Superior temporal gyrus (tissue), 1 donor: ENCODE measurements at regions not wholly inside any gene's neighbourhood (a gene's known extent, or its start where the extent isn't known, plus 50 kb on each side); places are given as distances from the start of the nearest gene placed in this dataset.

Source experiments
- DNase-seq: peaks from one replicate; pipeline ENCODE4 v3.0.0-alpha.2; 2016; ENCODE audit errors: extremely low spot score

DNA sequence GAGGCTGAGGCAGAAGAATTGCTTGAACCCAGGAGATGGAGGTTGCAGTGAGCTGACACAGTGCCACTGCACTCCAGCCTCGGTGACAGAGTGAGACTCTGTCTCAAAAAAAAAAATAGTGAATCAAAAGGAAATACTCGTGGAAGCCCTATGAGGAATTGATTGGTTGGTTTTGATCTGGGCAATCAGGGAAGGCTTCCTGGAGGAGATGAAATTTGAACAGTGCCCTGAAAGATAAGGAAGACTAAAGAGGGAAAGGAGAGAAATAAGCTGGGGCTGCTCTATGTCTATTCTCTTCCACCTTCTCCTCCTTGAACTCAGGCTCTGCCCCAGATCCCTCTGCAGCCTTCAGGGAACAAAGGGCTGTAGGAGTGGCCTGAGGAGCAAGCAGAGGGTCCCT, 54.1 kb downstream of the IRF2BPL start:
- DNase-seq, result no peak

DNA sequence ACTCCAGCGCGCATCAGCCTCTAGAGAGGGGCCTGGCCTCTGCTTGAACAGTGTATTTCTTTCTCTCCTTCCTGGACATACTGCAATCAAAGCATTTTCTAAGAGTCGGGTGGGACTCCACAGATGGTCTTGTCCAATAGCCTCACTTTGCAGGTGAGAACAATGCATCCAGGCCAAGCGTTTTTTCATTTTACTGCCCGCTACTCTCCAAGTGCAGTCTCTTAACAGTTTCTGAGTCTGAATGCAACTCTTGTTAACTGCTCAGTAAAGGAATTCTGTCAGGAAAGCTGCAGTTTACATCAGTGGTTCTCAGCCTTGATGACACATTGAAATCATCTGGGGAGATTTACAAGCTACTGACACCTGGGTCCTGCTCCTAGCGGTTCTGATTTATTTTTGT, 57.0 kb downstream of the IRF2BPL start:
- DNase-seq, result no peak

DNA sequence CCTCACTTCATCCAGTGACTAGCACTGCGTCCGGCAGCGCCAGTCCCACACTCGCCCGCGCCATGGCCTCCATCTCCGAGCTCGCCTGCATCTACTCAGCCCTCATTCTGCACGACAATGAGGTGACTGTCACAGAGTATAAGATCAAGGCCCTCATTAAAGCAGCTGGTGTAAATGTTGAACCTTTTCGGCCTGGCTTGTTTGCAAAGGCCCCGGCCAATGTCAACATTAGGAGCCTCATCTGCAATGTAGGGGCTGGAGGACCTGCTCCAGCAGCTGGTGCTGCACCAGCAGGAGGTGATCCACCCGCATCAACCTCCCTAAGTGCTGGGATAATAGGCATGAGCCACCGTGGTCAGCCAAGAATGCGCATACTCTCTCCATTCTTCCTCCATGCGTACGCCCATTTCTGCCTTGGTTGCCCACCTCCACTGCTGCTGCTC, 59.9 kb downstream of the IRF2BPL start:
- DNase-seq, result no peak

DNA sequence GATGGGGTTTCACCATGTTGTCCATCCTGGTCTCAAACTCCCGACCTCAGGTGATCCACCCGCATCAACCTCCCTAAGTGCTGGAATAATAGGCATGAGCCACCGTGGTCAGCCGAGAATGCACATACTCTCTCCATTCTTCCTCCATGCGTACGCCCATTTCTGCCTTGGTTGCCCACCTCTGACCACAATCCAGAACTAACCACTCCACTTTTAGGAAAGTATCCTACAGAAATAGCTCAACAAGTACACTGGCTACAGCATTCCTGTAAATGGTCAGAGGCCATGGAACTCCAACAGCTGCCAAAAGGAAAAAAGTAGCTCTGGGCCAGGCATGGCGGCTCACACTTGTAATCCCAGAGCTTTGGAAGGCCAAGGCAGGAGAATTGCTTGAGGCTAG, 60.7 kb downstream of the IRF2BPL start:
- no peak for DNase-seq

DNA sequence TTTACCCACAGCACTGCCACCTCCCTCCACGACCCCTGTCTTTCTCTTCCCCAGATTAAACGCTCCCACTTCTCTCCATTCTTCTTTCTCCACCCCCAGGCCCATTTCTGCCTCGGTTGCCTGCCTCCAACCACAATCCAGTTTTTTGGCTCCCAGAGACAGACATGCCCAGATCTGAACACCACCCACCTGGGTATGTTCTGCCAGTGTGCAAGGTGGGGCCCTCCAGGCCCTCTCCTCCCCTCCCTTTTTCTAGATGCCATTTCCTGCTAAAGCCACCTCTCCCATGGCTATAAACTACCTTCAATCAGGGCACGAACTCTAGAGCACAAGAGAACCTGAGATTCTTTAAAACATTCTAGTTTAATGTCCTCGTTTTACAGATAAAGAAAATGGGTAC, 63.3 kb downstream of the IRF2BPL start:
- DNase-seq, result no peak

DNA sequence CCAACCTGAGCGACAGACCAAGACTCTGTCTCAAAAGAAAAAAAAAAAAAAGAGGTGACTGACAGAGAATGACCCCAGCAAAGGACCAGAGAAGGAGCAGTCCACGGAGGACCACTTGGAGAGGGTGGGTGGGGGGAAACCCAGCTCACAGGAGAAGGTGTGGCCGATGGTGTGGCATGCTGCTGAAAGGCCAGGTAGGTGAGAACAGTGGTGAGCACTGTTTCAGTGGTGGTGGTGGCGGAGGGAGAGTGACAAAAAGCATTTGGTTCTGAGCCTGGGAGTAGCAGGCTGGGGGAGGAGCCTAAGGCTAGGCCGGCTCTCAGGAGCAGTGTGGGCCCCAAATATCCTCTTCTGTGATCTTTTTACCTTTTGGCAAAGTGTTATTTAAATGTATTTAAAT, 63.8 kb downstream of the IRF2BPL start:
- no peak for DNase-seq

DNA sequence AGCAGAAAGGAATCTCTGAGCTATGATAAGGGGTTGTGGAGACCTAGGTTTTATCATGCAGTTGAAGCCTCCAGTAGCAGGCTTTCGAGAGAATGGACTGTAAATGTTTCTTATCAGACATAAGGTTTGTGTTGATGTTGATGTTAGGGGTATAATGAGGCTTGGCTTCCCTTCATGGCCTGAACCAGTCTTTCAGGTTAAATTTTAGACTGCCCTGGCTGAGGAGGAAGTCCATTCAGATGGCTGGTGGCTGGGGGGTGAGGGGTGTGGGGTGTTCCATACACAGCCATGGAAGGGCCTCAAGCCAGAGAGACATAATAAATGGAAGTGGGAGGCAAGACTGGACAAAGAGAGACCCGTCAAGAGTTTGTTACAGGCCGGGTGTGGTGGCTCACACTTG, 65.1 kb downstream of the IRF2BPL start:
- DNase-seq, result no peak

DNA sequence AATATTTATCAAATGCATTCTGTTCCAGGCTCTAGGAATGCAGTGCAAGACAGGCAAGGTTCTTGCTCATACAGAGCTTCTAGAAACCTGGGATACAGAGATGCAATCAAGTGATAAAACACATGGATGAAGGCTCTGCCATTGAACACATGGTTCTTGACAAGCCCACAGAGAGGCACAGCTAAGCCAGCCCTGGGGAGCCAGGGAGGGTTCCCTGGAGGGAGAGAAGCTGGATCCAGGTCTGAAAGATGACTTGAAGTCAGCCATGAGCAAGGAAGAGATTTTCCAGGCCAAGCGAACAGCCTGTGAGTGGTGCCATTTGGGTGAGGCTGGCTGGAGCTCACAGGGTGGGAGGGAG, 66.2 kb downstream of the IRF2BPL start:
- DNase-seq, result no peak

DNA sequence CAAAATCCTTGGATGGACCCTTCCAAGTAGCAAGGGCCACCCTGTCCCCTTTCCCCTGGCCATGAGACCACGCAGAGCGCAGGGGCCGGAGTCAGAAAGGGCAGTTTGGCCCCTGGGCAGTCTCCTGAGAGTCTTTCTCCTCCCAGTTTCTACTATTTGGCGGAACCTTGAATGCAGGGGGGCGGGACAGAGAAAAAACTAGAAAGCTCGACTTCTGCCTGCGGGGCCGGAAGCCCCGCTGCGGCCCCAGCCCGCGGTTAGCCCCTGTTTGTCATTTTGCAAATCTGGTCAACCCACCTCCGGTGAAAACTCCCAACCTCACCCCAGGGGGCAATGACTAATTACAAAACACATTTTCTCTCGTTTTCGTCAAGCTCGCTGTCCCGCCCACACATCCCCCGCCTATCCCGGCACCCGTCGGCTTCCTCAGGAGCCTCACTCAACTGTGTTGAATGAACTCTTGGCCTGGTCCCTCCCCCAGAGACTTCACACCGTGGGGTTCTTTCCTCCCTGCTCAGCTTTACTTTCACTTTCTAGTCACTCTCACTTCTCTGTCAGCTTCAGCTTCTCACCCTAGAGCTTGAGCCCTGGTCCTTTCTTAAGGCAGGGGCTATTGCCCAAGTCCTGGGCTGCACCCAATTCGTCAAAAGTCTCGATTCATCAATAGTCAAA, 66.7 kb downstream of the IRF2BPL start:
- DNase-seq, result peak; percentile 71

DNA sequence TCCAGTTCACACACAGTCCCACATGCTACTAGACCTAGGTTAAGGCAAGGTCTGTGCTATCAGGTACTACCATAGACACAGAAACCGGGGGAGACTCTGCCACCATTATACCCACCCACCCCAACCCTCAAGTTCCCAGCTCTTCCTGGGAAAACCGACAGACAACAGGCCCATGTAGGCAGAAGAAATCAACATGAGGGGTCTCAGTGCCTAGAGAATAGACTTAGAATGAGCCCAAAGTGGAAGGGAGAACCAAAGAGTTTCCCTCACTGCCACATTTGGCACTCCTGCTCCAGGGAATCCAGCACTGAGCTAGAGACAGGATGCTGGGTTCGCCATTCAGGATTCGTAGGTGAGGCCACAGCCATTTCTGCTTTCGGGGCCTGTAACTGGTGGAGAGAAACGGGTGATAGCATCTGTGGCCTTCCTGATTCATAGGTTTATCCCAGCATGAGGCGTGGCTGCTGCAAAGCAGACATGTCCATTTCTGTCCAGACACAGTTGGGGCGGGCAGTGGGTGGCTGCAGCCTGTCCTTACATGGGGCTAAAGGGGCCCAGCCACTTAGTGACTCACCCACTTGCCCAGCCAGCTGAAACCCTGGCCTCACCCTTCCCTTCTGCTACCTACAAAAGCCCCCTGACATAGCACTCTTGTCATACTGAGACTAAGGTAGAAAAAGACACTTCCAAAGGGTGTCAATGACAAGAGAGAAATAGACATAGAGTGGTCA, 69.4 kb downstream of the IRF2BPL start:
- DNase-seq, result no peak

DNA sequence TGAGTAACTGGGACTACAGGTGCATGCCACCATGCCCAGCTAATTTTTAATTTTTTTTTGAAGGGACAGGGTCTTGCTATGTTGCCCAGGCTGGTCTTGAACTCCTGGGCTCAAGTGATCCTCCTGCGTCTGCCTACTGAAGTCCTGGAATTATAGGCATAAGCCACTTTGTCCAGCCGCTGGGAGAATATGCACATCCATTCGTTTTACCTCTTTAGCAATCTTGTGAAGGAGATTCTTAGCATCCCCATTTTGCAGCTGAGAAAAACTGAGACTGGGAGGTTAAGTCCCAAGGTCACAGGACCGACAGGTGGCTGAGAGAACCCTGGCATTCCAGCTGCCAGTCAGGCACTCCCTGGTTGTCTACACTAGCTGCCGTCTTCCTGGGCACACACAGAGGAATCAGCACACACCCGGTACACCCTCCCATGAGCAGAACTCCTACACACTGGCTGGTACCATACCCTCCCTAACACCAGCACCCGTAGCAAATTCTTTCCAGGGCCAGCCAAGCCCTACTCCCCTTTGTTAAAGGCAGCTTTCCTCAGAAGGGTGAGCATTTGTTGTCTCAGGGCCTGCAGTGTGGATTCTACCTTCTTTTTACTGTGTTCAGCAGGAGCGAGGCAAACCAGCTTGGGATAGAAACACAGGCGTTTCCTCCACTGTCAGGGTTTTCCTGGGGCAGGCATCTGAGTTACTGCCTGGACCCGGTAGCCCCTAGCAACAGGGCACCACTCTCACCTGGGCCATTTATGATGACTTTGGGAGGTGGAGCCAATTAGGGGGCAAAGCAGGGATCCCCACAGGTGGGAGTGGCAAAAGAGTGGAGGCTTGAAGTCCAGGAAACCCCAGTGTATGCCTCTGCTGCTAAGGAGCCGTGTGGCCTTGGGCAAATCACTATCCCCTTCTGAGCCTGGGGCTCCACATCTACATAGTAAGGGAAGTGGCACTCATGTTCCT, 70.2 kb downstream of the IRF2BPL start:
- no peak for DNase-seq

DNA sequence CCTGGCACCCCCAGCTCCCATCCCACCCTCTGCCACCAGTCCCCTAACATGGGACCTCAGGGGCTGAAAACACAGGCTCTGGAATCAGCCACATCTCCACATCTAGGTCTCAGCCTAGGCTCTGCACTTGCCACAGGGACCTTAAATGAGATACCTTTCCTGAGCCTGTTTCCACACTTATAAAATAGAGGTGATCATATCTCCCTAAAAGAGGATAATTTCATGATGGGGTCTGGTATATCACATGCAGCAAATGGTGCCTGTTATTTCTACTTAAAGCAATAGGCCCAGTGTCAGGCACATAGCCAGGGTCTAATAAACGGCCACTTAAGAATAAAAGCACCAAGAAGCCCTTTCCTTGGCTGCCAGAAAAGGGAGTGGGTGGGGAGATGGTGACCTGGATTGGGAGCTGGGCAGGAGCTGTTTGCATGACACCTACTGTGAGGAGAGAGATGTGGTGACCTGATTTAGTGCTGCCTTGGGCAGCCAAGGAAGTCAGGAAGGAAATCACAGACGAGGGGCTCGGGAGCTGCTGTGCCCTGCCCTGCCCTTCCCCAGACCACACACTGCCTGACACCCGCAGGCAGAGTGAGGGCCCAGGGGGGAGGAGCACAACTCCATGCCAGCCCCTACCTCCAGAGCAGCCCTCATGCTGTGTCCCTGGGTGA, 71.2 kb downstream of the IRF2BPL start:
- DNase-seq, result no peak

DNA sequence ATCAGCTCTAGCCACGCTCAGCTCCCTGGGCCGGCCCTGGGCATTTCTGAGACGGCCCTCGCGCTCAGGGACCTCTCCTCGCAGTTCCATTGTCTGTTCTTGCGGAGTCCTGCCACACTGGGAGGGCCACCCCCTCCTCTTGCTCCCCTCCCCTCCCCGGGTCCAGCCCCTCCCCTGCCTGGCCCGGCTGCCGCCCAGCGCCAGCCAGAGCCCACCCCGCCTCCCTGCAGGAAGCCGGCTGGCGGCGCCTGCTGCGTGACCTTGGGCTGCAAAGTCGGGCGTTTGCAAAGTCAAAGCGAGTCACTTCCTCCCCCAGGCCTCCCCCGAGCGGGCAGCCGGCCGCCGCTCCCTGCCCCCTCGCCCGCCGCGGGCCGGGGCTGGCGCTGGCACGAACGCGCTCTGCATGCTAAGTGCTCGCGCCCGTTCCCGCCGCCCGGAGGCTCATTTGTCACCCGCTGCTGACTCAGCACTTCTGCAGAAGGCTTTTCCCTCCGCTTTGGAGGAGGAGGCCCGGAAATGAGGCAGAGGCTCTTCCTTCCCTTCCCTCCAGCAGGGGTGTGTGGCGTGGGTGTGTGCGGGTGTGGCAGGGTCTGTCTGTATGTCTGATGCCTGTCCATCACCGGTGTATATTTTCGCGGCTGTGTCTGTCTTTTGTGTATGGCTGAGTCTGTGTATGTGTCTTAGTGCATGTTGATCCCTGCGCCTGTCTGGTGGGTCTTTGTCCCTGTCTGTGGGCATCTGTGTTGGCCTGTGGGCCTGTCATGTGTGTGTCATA, 72.0 kb downstream of the IRF2BPL start:
- DNase-seq, result peak; percentile 94

DNA sequence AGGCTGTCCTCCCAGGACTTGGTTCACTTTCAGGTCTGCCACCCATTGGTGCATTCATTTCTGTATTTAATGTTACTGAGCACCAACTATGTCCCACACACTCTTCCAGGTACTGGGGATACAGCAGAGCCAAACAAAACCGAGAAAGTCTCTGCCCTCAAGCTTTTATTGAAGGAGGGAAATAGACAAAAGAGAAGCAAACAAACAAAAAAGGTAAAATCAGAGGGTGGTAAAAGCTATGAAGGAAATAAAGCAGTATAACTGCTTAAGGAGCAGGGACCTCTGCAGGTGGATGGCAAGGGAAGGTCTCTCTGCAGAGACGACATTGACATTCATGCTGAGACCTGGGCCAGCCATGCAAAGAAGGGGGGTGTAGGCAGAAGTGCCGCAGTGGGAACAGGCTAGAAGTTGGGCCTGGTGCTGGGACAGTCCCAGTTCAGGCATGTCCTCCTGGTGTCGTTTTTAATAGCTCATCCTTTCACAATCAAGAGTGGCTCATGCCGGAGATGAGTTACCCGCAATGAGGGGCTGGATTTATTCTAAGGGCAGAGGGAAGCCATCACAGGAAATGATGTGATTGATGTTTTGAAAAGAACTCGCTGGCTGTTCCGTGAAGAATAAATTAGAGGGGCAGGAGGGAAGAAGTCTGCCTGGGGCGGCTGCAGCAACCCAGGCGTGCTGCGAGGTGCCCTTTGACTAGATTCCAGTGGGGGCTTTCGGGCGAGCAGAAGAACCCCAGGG, 72.8 kb downstream of the IRF2BPL start:
- DNase-seq, result peak; percentile 53

DNA sequence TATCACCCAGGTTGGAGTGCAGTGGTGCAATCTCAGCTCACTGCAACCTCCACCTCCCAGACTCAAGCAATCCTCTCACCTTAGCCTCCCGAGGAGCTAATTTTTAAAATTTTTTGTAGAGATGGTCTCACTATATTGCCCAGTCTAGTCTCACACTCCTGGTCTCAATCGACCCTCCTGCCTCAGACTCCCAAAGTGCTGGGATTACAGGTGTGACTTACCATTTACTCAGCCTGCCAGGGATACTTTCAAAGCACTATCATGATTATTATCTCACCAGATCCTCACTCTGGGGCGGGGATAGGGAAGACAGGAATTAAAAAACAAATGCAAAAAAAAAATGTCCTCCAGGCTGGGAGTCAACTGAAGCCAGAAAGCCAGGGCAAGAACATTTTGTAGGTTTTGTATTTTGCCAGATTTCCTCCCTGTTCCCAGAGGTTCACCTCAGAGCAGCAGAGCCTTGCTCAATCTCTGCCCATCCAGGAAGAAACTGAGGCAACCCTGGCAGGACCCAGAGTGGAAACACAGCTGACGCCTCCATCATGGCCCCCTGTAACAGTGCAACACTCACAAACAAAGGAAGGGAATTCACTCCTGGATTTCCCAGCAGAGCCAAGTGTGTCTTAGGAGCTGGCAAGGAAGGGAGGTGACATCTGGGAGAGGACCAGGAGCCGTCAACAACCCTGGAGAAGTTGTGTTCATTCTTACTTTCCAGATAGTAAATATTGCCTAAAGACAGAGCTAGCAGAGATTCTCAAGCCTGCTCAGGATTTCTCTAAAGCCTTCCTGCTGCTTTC, 73.9 kb downstream of the IRF2BPL start:
- DNase-seq, result no peak

DNA sequence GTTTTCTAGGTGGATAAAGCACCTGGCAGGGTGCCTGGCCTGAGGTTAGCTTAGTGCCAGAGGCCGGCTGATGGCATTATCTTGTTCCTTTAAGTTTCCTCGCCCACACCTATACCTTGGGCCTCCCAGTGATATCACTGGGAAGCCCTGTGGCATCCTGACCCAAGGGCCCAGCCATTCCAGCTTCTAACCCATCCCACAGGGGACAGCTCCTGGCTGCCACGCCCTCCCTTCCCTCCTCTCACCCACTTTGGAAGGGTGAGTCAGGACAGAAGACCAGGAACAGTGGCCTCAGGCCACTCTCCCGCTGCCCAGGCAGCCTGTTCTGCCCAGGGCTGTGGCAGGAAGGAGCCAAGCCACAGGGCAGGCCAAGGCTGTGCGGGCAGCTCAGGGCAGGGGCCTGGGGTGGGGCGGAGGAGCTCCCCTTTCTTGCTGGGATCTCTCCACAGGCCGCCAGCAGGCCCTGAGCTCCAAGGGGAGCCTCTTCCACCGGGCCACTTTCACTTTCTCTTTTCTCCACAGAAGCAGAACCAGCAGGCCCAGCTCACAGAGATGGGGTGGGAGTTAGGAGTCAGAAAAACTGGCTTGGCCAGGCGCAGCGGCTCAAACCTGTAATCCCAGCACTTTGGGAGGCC, 75.1 kb downstream of the IRF2BPL start:
- no peak for DNase-seq

DNA sequence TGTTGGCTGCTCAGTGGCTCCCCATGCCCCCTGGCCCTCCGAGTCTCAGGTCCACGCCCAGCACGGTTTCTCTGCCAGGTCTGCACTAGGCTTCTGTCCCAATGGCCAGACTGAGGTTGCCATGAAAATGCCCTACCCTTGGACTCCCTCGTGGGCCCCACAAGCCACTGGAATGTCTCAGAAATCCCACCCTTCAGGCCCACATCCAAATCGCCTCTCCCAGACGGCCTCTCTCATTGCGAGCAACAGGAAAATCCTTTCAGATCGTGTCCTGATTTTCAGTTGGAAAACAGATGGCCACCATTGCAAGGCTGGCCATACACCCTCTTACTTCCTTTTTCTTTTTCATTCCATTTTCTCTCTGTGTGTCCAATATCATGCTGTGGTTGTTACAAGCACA, 77.3 kb downstream of the IRF2BPL start:
- no peak for DNase-seq

DNA sequence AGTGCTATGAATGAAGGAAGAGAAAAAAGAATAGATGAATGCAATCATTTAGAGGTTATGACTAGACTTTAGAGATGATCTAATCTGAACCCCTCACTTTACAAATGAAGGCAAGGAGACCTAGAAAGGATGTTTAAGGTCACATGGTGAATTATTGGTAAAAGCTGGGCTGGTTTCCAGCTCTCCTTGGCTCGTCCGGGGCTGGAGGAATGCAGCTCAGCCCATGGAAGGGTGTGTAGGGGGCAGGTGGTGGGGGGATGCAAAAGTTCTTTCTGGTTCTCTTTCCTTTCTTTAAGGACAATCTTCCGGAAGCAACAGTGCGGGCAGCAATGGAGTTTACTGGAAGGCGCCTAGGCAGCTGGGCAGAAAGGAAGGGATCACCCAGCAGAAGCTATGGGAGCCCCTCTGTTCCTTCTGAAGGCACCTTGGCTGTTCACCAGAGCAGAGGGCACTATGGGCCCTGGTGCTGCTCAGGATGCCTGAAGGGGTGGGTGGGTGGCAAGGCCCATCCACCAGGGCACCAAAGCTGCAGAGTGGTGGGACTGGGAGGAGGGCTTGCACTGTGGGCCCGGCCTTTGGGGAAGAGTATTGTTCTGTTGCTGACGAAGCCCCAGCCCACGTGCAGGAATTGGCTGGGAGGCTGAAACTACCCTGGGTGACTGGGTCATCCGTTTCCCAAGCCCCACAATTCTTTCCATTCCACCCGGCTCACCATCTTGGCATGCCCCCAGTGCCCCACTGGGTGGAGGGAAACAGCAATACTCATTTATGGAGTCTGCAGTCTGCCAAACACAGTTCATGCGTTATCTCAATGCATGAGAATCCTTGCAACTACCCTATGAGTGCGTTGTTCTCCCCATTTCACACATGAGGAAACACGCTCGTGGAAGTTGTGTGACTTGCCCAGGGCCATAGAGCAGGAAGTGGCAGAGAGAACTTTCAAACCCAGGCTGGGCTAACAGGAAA, 78.2 kb downstream of the IRF2BPL start:
- no peak for DNase-seq
